CD4-positive, alpha-beta T cell treated with Interleukin-21 for 1 hour (primary cell): ENCODE measurements at regions not wholly inside any gene's neighbourhood (a gene's known extent, or its start where the extent isn't known, plus 50 kb on each side); places are given as distances from the start of the nearest gene placed in this dataset.
"Not testable (repeated sequence)": the region's sequence is repeated elsewhere in the genome, so short reads cannot be mapped to it uniquely, and the experiment has no call there.

ENCODE experiments used
- DNase-seq: peaks from one replicate; pipeline ENCODE4 v3.0.0-alpha.2; 2020

- DNase-seq = no peak
Observed at GRCh38 chr2:121818546-121818945, 63.1 kb downstream of the TSN start.

GRCh38 chr2:121819846-121820245, 64.4 kb downstream of the TSN start:
- DNase-seq = no peak

DNA sequence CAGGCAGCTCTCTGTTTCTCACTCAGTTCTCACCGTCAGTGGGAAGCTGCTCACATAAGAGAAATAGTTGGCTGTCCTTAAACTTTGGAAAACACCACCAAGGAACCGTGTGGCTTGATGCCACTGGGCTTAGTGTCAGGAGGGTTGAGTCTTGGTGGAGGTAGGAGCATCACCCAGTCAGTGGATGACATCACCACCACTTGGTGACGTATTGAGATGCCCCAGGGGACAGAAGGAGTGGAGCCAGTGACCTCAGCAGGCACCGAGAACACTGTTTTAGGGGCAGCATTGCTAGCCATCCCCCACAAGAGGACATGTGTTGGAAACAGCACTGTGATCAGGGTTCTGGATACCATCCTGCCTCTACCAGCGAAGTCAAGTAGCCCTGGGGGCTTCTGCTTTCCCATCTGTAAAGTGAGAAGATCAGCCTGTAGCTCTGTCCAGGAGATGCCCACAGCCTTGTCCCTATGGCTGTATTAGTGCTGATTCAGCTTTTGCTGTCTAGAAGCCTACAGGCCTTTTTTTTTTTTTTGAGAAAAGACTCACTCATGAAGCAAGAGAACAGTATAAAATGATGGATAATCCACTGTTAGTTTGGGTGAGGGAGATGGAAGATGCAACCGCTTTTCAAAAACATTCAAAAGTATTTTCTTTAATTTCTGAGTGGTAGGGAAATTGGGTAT, 66.2 kb downstream of the TSN start:
- no peak for DNase-seq

DNA sequence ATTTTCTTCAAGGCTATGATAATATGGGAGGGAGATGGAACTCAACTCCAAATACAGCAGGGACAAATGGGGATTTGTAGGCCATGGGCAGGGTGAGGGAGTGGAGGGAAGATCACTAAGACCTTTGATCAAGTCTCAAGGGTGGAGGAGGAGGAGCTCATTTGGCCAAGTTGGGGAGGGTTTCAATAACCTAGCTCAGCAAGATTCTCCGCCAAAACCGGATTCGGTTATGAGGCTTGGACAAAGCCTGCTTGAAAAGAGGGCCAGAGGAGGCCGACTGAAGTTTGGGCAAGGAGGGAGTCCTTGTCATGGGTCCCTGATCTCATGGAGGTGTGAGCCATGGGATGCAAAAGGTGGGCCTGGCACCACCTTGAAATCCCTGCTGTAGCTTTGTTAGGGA, 68.8 kb downstream of the TSN start:
- DNase-seq = no peak

DNA sequence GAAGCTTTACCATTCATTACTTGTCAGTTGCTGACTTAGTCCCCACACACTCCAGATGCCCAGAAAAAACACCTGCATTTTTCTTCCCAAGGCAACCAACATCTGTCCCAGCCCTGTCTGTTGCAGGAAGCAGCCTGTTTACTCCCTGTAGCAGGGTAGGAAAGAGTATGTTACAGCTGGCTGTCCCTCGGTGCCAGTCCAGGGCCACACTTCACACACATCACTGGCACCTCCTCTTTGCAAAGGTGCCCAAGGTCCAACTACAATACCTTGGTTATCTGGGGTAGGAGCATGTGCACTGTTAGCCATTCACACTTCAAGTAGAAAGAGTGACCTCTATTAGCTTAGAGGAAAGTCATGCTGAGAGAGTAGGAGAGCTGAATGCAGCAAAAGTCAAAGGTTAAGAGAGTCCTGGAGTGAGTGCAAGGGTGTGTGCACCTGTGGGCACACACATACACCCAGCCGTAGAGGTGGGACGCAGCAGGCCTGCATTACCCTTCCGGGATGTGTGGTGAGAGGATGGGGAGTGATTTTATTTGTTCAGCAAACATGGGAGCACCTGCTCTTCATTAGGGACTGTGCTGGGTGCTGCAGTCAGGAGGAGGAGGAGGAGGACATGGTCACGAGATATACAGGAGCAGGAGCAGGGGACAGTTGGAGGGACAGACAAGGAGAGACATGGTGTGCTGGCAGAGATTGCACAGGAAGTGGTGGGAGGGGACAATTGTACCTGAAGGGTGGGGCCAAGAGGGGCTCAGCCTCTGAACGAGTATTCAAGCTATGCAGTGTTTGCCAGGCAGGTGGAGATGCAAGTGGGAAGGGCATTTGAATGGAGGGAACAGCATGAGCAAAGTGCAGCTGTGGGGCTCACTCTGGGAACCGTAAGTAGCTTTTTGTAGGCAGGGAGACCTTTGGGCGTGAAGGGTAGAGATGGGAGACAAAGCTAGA, 69.8 kb downstream of the TSN start:
- no peak for DNase-seq

DNA sequence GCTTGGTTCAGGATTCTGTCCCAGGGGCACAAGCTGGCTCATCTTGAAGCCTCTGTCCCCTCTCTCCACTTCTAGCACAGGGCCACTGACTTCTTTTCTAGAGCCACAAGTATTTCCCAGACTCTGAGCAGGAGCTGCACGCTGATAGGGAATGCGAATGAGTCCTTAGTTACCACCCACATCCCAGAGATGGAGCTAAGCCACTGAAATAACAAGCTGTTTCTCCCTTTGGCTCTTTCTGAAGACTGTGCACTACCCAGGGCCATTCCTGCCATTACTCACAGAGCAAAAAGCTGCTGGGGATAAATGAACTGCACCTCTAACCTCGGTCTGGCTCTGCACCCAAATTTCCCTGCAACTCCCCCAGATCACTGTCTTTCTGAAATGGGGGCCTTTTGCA, 70.6 kb downstream of the TSN start:
- no peak for DNase-seq

DNA sequence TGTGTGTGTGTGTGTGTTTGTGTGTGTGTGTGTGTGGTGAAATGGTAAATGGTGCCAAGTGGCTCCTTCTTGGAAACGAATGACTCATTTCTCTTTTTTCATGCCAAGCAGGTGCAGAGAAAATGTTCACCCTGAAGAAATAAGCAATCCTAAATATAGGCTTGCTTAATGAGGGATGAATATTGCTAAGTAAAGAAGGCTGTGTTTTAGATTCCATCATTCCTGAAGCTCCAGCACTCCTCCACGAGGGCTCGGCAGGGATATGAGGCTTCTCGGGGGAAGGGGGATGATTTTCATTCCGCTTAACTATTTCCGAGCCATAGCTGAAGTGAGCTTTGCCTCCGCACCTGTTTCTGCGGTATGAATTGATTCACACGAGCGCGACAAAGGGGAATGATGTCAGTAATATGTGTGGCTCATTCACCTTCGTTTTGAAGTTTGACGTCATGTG, 72.9 kb downstream of the TSN start:
- no peak for DNase-seq

DNA sequence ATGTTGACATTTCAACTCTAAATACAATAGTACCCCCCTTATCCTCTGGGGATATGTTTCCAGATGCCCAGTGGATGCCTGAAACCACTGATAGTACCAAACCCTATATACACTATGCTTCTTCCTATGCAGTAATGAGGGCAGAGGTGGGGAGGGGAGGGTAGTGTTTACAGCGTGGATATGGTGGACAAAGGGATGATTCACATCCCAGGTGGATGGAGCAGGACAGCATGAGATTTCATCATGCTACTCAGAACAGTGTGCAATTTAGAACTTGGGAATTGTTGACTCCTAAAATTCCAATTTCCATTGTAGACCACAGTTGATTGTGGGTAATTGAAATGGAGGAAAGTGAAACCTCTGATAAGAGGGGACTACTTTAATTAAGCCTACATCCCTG, 75.4 kb downstream of the TSN start:
- no peak for DNase-seq

- no peak for DNase-seq
Observed at GRCh38 chr2:121831841-121832240, 76.4 kb downstream of the TSN start.

GRCh38 chr2:121832412-121833357, 77.2 kb downstream of the TSN start:
- no peak for DNase-seq

DNA sequence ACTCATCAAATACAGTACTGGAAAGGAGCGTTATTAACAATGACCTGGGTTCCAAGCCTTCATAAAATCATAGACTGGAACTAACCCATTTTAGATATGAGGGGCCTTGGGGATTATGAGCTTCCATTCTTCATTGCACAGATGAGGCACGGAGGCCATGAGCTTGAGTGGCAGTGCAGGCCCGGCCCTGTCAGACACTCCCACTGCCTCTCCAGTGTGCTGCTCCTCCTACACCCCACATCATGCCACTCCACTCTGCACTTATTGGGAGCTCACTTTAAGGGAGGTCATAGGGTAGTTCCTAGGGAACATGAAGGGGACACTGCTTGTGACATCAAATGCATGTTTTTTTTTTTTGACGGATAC, 77.9 kb downstream of the TSN start:
- DNase-seq = no peak

DNA sequence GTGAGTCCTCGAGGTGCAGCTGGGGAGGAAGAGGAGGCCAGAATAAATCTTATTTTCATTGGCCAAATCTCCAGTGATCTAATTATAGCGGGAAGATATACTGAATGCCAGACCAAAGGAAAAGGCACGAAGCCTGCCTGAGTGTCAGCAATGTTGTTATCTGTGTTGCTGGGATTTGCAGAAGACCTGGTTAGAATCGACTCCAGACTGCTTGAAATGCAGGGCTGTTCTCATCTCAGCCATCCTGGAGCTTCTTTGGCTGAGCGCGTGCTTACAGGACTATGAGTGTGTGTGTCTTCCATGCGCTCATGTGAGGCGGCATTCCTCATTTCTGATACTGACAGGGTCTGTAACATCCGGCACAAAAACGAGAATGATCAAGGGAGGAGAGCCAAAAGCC, 81.2 kb downstream of the TSN start:
- DNase-seq = no peak

DNA sequence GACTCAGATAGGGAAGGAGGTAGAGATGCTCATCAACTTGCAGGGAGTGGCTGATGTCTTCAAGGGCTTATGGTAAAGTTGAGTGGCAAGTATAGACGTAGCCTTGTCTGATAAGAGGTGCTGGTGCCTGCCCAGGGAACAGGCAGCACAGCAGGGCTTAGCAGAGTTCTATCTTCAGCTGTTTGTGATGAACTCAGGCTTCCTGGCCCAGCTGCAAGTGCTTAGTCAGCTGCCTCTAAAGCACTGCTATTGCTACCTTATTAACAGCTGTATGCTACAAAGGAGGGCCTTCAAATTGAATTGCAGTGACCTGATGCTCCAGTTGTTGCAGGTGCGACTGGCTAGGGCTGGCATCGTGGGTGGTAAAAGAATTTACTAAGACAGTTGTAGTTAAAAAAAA, 82.1 kb downstream of the TSN start:
- DNase-seq = no peak

DNA sequence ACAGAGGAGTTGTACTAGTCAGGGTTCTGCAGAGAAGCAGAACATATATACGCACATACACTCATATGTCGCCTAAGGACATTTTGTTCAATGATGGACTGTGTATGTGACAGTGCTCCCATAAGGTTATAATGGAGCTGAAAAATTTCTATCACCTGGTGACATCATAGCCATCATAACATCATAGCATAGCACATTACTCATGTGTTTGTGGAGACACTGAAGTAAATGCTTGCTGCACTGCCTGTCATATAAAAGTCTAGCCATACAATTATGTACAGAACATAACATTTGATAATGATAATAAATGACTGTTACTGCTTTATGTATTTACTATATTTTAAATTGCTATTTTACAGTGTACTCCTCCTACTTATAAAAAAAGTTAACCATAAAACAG, 83.1 kb downstream of the TSN start:
- no peak for DNase-seq

GRCh38 chr2:121839584-121839983, 84.1 kb downstream of the TSN start:
- DNase-seq = no peak

DNA sequence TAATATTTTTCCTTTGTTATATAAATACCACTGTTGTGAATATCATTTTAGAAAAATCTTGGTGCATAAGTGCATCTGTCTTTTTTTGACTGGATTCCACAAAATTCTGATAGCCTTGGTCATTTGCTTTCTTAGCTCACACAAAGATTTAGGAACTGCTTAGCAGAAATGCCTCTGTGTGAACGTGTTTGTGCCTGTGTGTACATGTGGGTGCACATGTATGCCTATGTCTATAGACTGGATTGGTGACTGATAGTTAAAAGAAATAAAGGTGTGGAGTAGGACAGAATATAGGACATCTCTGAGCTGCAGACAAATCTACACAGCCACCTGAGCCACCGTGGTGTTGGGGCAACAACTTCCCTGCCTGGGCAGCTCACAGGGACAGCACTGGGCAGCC, 93.8 kb downstream of the TSN start:
- DNase-seq = no peak

- not testable (repeated sequence) for DNase-seq
Observed at GRCh38 chr2:121853149-121853548, 97.7 kb downstream of the TSN start.

GRCh38 chr2:121855510-121855909, 100.1 kb downstream of the TSN start:
- DNase-seq = no peak

- DNase-seq = no peak
Observed at GRCh38 chr2:121856360-121856759, 100.9 kb downstream of the TSN start.

- no peak for DNase-seq
Observed at GRCh38 chr2:121858369-121858768, 102.9 kb downstream of the TSN start.

DNA sequence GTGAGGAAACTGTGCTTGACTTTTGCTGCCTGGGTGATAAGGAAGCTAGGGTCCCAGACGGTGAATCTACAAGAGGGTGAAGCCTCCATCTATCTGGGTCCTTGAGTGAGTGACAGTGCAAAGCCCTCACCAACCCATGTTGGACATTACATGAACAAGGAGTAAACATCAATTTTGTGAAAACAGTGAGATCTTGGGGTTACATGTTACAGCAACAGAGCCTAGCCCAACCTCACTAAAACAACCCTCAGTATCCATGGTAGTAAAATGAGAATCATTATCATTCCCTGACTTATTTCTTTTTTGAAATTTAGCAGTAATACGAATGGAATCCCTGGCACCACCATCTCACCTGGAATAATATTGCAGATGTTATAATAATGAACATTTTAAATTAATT, 103.4 kb downstream of the TSN start:
- DNase-seq = no peak

GRCh38 chr2:121860033-121860757, 104.7 kb downstream of the TSN start:
- no peak for DNase-seq
